HG02623 (cell line): ENCODE measurements at regions not wholly inside any gene's neighbourhood (a gene's known extent, or its start where the extent isn't known, plus 50 kb on each side); places are given as distances from the start of the nearest gene placed in this dataset.

Experiments
- ATAC-seq: cut with Tn5 transposase; IDR thresholded peaks from one replicate; pipeline ENCODE4 v1.9.1; 2021; ENCODE audit warnings: moderate library complexity; ENCODE audit not compliant: unreplicated experiment

GRCh38 chr13:24075137-24075975, 85.2 kb upstream of the SPATA13 start:
- no peak for ATAC-seq

GRCh38 chr13:24076109-24076508, 84.4 kb upstream of the SPATA13 start:
- no peak for ATAC-seq

- no peak for ATAC-seq
Observed at GRCh38 chr13:24076636-24077035, 83.9 kb upstream of the SPATA13 start.

GRCh38 chr13:24080134-24080533, 80.4 kb upstream of the SPATA13 start:
- ATAC-seq = no peak

GRCh38 chr13:24081387-24081786, 79.1 kb upstream of the SPATA13 start:
- no peak for ATAC-seq

GRCh38 chr13:24083141-24083540, 77.4 kb upstream of the SPATA13 start:
- no peak for ATAC-seq

GRCh38 chr13:24083722-24084421, 76.6 kb upstream of the SPATA13 start:
- no peak for ATAC-seq

- ATAC-seq = no peak
Observed at GRCh38 chr13:24085662-24086061, 74.9 kb upstream of the SPATA13 start.

GRCh38 chr13:24086642-24087041, 73.9 kb upstream of the SPATA13 start:
- ATAC-seq = no peak

GRCh38 chr13:24087605-24088225, 72.8 kb upstream of the SPATA13 start:
- no peak for ATAC-seq

- ATAC-seq = no peak
Observed at GRCh38 chr13:24090049-24090448, 70.5 kb upstream of the SPATA13 start.

GRCh38 chr13:24091080-24091479, 69.4 kb upstream of the SPATA13 start:
- ATAC-seq = no peak

- no peak for ATAC-seq
Observed at GRCh38 chr13:24092108-24092507, 68.4 kb upstream of the SPATA13 start.

- no peak for ATAC-seq
Observed at GRCh38 chr13:24093047-24093446, 67.5 kb upstream of the SPATA13 start.

- ATAC-seq = no peak
Observed at GRCh38 chr13:24096659-24097058, 63.9 kb upstream of the SPATA13 start.

GRCh38 chr13:24097064-24097463, 63.5 kb upstream of the SPATA13 start:
- ATAC-seq = no peak

- no peak for ATAC-seq
Observed at GRCh38 chr13:24097667-24098066, 62.9 kb upstream of the SPATA13 start.

- ATAC-seq = no peak
Observed at GRCh38 chr13:24099490-24099889, 61.0 kb upstream of the SPATA13 start.

- ATAC-seq = no peak
Observed at GRCh38 chr13:24100188-24100587, 60.3 kb upstream of the SPATA13 start.

GRCh38 chr13:24103782-24104372, 56.6 kb upstream of the SPATA13 start:
- ATAC-seq = no peak

- no peak for ATAC-seq
Observed at GRCh38 chr13:24104723-24105122, 55.8 kb upstream of the SPATA13 start.
